HepG2 (cell line): ENCODE measurements at regions not wholly inside any gene's neighbourhood (a gene's known extent, or its start where the extent isn't known, plus 50 kb on each side); places are given as distances from the start of the nearest gene placed in this dataset.

ENCODE experiments used
- ATAC-seq: fragments of 200-7000 bp; cut with Tn5 transposase; 3 replicates; pipeline ENCODE4 v1.9.1; 2020; ENCODE audit warnings: mild to moderate bottlenecking, moderate library complexity
- BruUV-seq: library from RNA; stranded (reverse); fragments of 400-500 nt; replicated peaks from 2 replicates; lab custom pipeline; 2021; lab: Mats Ljungman, UMichigan
- CTCF ChIA-PET: fragments of 300-600 bp; formaldehyde crosslinking; extraction: SDS; loops from one replicate; lab custom pipeline; 2021; ENCODE audit warnings: low total read pairs, inconsistent platforms, low intra/inter-chr PET ratio; lab: Yijun Ruan, JAX
- POLR2A ChIA-PET: fragments of 350-600 bp; sonication (Branson Sonifier 250); formaldehyde crosslinking; loops from one replicate; lab custom pipeline; 2020; ENCODE audit warnings: antibody characterized with exemption, inconsistent platforms; lab: Yijun Ruan, JAX
- DNase-seq: peaks from one replicate; pipeline ENCODE4 v3.0.0-alpha.2; 2015; ENCODE audit warnings: low spot score
- FAIRE-seq: peaks from 3 replicates; lab custom pipeline; 2011; peaks lifted over from hg19 to GRCh38; lab: Jason Lieb, UNC
- H2AFZ ChIP-seq: one replicate; pipeline ENCODE4 v1.6.1; 2011; ENCODE audit warnings: low read length, inconsistent platforms
- H3K27ac ChIP-seq: fragments of 300-600 bp; 3 replicates; pipeline ENCODE4 v1.8.0; 2011; ENCODE audit warnings: mixed run types, mild to moderate bottlenecking, mixed read lengths, low read length, inconsistent platforms; ENCODE audit not compliant: insufficient read depth; ENCODE audit errors: extremely low read length
- H3K27me3 ChIP-seq, 2 experiments: fragments of 200-600 bp in 1 of 2; 2 replicates in 1 of 2; 3 replicates in 1 of 2; pipeline versions ENCODE4 v1.6.0 to v1.8.0; 2011; ENCODE audit warnings: low read length in 2 of 2, mild to moderate bottlenecking in 2 of 2, moderate library complexity in 2 of 2, inconsistent platforms in 1 of 2; ENCODE audit not compliant: insufficient read depth in 2 of 2, control insufficient read depth in 1 of 2
- H3K36me3 ChIP-seq, 2 experiments: fragments of 200-600 bp in 1 of 2; replicated peaks in 1 of 2; 2 replicates in 1 of 2; 3 replicates in 1 of 2; pipeline versions ENCODE4 v1.5.1 to v1.8.0; 2011; ENCODE audit warnings: low read length in 2 of 2, inconsistent platforms in 1 of 2; ENCODE audit not compliant: insufficient read depth in 2 of 2, control insufficient read depth in 1 of 2
- H3K4me1 ChIP-seq: 2 replicates; pipeline ENCODE4 v1.5.1; 2012; ENCODE audit warnings: low read length, inconsistent platforms; ENCODE audit not compliant: insufficient read depth
- H3K4me2 ChIP-seq: 2 replicates; pipeline ENCODE4 v1.6.0; 2011; ENCODE audit warnings: low read depth, low read length, inconsistent platforms
- H3K4me3 ChIP-seq, 3 experiments: fragments of 200-600 bp in 1 of 3; sonication (generic), shearing (Covaris generic) in 1 of 3; replicated peaks in 1 of 3; 2 replicates each; pipeline ENCODE4 v1.5.1; 2011 to 2016; ENCODE audit warnings: low read length in 3 of 3, inconsistent platforms in 2 of 3, low read depth in 2 of 3, mild to moderate bottlenecking in 2 of 3, control low read depth in 1 of 3, mixed read lengths in 1 of 3; ENCODE audit not compliant: insufficient read depth in 1 of 3
- H3K79me2 ChIP-seq: one replicate; pipeline ENCODE4 v1.6.1; 2011; ENCODE audit warnings: low read length, inconsistent platforms; ENCODE audit not compliant: insufficient read depth
- H3K9ac ChIP-seq: 2 replicates; pipeline ENCODE4 v1.6.0; 2011; ENCODE audit warnings: mild to moderate bottlenecking, low read depth, low read length, inconsistent platforms; ENCODE audit not compliant: insufficient read depth
- H3K9me3 ChIP-seq: 2 replicates; pipeline ENCODE4 v1.5.1; 2012; ENCODE audit warnings: mild to moderate bottlenecking, low read length
- H4K20me1 ChIP-seq: 2 replicates; pipeline ENCODE4 v1.6.0; 2011; ENCODE audit warnings: inconsistent platforms, mild to moderate bottlenecking, low read length, moderate library complexity; ENCODE audit not compliant: insufficient read depth
- FOSL2 ChIP-seq: sonication (generic); formaldehyde crosslinking; IDR thresholded peaks from 2 replicates; pipeline ENCODE4 v1.4.0; 2020; ENCODE audit warnings: missing genetic modification reagents
- HNRNPK ChIP-seq: fragments of 200-400 bp; formaldehyde crosslinking; IDR thresholded peaks from 2 replicates; pipeline ENCODE4 v1.6.1; 2018; ENCODE audit warnings: low read length, low read depth, moderate library complexity, mild to moderate bottlenecking; ENCODE audit not compliant: poor library complexity, severe bottlenecking
- NFE2L2 ChIP-seq: fragments of 150-350 bp; IDR thresholded peaks from 2 replicates; pipeline ENCODE4 v1.6.1; 2014; ENCODE audit warnings: low read length
- ZFAT ChIP-seq: sonication (generic); formaldehyde crosslinking; conservative IDR thresholded peaks from 2 replicates; pipeline ENCODE4 v1.8.1; 2023; ENCODE audit warnings: missing genetic modification reagents, inconsistent platforms
- ZMYM4 ChIP-seq: sonication (generic); formaldehyde crosslinking; IDR thresholded peaks from 2 replicates; pipeline ENCODE4 v1.8.1; 2023; ENCODE audit warnings: mild to moderate bottlenecking, missing genetic modification reagents
- ZNF782 ChIP-seq: sonication (generic); formaldehyde crosslinking; IDR thresholded peaks from 2 replicates; pipeline ENCODE4 v1.4.0; 2020; ENCODE audit warnings: missing genetic modification reagents, mild to moderate bottlenecking, borderline replicate concordance
- WGBS: methylation state at CpG from one replicate; pipeline ENCODE4 v1.1.6; 2017; ENCODE audit warnings: low lambda C conversion rate; 5-methylcytosine and 5-hydroxymethylcytosine counted together
- in situ Hi-C: cut with HindIII; loops from 2 replicates; pipeline ENCODE4 v1.10.0; 2017; ENCODE audit warnings: low pct_unique_long_range_greater_than_20kb; ENCODE audit not compliant: extremely low pct_ligation_motif_present
- intact Hi-C: fragments of 100-400 bp; cut with micrococcal nuclease; formaldehyde crosslinking; loops from one replicate; pipeline ENCODE4 v1.10.0; 2022; ENCODE audit not compliant: unreplicated experiment
- TF ChIP-seq, protein P1 (sequence below): sonication (generic); formaldehyde crosslinking; IDR thresholded peaks from 2 replicates; pipeline ENCODE4 v1.8.0; 2022; ENCODE audit warnings: missing genetic modification reagents, mild to moderate bottlenecking, inconsistent platforms, borderline replicate concordance

DNA sequence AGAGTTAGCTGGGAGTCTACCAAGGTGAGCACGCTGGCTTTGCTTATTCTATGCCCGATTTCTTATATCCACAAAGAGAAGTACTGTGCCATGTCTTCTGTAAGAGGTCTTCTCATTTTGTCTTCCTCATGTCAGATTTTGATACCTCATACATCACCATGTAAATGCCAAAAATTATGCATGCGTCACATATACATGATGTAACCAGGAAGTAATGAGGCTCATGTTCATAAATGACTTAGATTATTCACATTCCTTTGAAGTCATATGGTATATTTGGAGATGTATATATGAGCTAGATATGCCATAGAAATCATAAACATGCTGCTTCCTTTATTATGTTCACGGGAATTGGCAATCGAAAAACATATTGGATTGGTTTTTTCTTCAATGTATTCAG lies 97.7 kb upstream of the CELF2 start:
- ATAC-seq (no peak), FAIRE-seq (no peak), DNase-seq (no peak)
- in situ Hi-C loops (no loop called here), intact Hi-C loops (no loop called here)
- ChIA-PET CTCF (no interaction called here), POLR2A (no interaction called here)
- Histone ChIP-seq H3K36me3 (no peaks in the 10 kb centered on the region), H3K27me3 (no peaks in the 10 kb centered on the region), H2AFZ (no peak overlapping the region), H3K4me1 (no peaks in the 10 kb centered on the region), H3K4me2 (no peak overlapping the region), H3K9me3 (no peaks in the 10 kb centered on the region), H3K4me3 (no peak overlapping the region), H4K20me1 (no peaks in the 10 kb centered on the region), H3K27ac (no peak overlapping the region), H3K79me2 (no peaks in the 10 kb centered on the region), H3K9ac (no peak overlapping the region)
- TF ChIP-seq NFE2L2 (no peak), HNRNPK (no peak), ZNF782 (CRISPR knock-in tag) (no peak), ZMYM4 (CRISPR knock-in tag) (no peak)
- TF ChIP-seq, protein P1, sequence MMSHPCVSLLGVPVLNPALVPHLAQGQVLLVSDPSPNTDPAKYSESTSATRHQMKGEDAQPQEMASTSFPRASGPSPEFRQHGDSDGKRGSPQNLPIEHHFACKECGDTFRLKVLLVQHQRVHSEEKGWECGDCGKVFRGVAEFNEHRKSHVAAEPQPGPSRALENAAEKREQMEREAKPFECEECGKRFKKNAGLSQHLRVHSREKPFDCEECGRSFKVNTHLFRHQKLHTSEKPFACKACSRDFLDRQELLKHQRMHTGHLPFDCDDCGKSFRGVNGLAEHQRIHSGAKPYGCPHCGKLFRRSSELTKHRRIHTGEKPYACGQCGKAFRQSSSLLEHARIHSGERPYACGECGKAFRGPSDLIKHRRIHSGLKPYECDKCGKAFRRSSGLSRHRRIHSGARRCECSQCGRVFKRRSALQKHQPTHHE (CRISPR knock-in tag): no peak
- 20% methylated on average over 5 of the region's 5 CpGs for WGBS
- BruUV-seq: no TSS peak

DNA sequence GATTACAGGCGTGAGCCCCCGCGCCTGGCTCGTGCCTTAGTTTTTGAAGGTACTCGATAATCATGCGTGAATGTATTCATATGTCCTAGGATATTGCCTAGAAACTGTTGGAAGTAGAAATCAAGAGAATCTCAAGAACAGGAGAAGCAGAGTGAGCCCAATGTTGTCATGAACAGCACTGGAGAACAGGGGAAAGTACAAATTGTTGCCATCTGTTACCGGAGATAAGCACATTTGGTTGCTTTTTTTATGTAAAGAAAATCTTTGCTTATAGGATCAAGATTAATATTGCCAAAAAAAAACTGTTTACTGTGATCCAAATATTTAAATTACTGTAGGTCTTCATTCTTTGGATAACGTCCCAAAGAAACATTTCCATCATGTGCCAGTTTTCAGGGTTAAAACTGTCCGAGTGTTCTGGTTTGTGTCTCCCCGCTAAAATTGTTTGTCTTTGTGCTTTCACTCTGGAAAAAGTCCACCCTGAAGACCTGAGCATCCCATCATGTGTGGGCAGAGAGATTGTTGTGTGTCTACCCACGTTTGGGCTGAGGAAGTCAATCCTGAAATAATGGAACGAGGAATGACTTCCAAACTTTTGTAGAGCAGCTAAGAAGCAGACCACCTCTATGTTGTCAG lies 95.7 kb upstream of the CELF2 start:
- Histone ChIP-seq H3K79me2 (no peaks in the 10 kb centered on the region), H2AFZ (no peak overlapping the region), H3K27ac (no peak overlapping the region), H3K36me3 (no peaks in the 10 kb centered on the region), H3K27me3 (no peaks in the 10 kb centered on the region), H4K20me1 (no peaks in the 10 kb centered on the region), H3K9ac (no peak overlapping the region), H3K4me3 (no peak overlapping the region), H3K4me2 (no peak overlapping the region), H3K9me3 (no peaks in the 10 kb centered on the region), H3K4me1 (no peaks in the 10 kb centered on the region)
- no peak for FAIRE-seq
- in situ Hi-C loops (no loop called here), intact Hi-C loops (no loop called here)
- ChIA-PET POLR2A (no interaction called here), CTCF (no interaction called here)
- WGBS: 46% methylated on average over 12 of the region's 12 CpGs
- DNase-seq: no peak
- ATAC-seq: no peak
- TF ChIP-seq FOSL2 (CRISPR knock-in tag) (no peak), ZFAT (CRISPR knock-in tag) (no peak)
- BruUV-seq: no TSS peak
